Hematopoietic multipotent progenitor cell treated with erythropoietin and hydrocortisone succinate and interleukin-3 and kit ligand, for 8 days (in vitro differentiated cells): ENCODE measurements at regions not wholly inside any gene's neighbourhood (a gene's known extent, or its start where the extent isn't known, plus 50 kb on each side); places are given as distances from the start of the nearest gene placed in this dataset.

Experiments
- DNase-seq: peaks from one replicate; pipeline ENCODE4 v3.0.0-alpha.2; 2015

DNA sequence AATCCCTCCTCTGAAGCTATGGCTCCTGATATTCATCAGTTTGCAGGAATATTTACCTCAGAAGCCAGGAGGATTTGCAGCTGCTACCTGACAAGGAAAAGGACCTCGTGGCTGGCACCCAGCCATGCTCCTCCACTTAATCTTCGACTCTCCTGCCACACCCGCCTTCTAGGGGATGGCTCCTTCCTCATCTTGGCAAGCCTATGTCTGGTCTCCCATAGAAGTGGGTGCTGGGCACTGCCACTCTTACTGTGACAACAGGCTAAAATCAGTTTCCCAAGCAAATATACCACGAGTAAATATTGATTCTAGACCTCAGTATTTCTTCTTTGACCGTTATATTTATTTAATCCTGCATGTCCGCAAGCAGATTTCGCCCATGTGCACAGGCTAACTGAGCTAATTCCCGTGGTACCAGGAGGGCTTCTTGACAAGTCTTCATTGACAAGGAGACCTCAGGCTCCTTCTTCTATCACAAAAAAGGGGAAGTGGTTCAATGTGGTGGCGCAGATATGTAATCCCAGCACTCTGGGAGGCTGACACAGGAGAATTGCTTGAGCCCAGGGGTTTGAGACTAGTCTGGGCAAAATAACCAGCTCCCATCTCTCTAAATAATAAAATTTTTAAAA, 52.6 kb upstream of the DCTD start:
- DNase-seq, result peak; percentile 84

DNA sequence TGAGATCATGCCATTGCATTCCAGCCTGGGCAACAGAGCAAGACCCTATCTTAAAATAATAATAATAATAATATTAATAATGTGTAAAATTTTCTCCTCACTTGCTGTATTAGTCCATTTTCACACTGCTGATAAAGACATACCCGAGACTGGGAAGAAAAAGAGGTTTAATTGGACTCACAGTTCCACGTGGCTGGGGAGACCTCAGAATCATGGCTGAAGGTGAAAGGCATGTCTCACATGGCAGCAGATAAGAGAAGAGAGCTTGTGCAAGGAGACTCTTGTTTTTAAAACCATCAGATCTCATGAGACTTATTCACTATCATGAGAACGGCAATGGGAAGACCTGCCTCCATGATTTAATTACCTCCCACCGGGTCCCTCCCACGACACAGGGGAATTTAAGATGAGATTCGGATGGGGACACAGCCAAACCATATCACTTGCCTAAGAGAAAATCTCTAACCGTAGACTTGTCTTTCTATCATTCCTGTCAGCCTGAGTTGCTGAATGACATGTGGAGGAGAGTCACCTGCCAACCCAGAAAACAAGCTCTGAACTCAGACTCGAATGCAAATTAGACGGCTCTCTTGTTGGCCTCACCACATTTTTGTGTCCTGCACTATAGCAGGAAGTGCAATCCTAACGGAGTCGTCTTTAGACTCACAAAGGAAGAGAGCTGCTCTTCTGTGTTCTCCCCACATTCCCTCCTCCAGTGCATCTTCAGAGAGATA, 51.9 kb upstream of the DCTD start:
- no peak for DNase-seq

DNA sequence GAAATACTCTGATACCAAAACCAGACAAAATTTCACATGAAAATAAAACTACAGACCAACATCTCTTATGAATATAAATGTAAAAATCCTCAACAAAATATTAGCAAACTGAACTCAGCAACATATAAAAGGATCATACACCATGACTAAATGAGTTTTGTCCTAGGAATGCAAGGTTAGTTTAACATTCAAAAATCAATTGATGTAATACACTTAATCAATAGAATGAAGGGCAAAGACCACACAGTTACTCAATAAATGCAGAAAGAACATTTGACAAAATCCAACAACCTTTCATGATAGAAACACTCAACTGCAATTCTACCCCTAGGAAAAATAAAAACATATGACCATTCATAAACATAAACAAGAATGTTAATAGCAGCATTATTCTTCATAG, 50.2 kb upstream of the DCTD start:
- DNase-seq, result no peak
